OCI-LY3 (cell line): ENCODE measurements at regions not wholly inside any gene's neighbourhood (a gene's known extent, or its start where the extent isn't known, plus 50 kb on each side); places are given as distances from the start of the nearest gene placed in this dataset.
A peak's percentile ranks its signal among the peaks of the same experiment; 100 is the strongest.

Experiments
- CTCF ChIP-seq: fragments of 200-600, 300-600 bp; sonication (generic); IDR thresholded peaks from 2 replicates; pipeline ENCODE4 v1.5.1; 2014; ENCODE audit warnings: antibody characterized with exemption, low read length, low read depth
- EZH2phosphoT487 ChIP-seq: fragments of 200-600 bp; shearing (Covaris generic); IDR thresholded peaks from 2 replicates; pipeline ENCODE4 v1.6.1; 2018; ENCODE audit warnings: antibody characterized with exemption, mixed run types, low read depth

GRCh38 chr7:8365499-8366110 lies 67.8 kb upstream of the NXPH1 start:
- TF ChIP-seq CTCF: peak; percentile 61
- no peak for TF ChIP-seq EZH2phosphoT487
